IPS-20b (cell line): ENCODE measurements at regions not wholly inside any gene's neighbourhood (a gene's known extent, or its start where the extent isn't known, plus 50 kb on each side); places are given as distances from the start of the nearest gene placed in this dataset.

Experiments used
- H3K27ac ChIP-seq: one replicate; pipeline ENCODE4 v1.5.1; 2013; ENCODE audit warnings: low read length
- H3K27me3 ChIP-seq: 2 replicates; pipeline ENCODE4 v1.6.1; 2013; ENCODE audit warnings: mild to moderate bottlenecking, low read length, inconsistent platforms; ENCODE audit not compliant: insufficient read depth
- H3K36me3 ChIP-seq: 2 replicates; pipeline ENCODE4 v1.6.1; 2013; ENCODE audit warnings: low read depth, mild to moderate bottlenecking, inconsistent platforms, low read length, moderate library complexity; ENCODE audit not compliant: insufficient read depth
- H3K4me1 ChIP-seq: 2 replicates; pipeline ENCODE4 v1.6.1; 2013; ENCODE audit warnings: mild to moderate bottlenecking, control low read depth, inconsistent platforms, low read length, moderate library complexity; ENCODE audit not compliant: insufficient read depth
- H3K4me3 ChIP-seq: 2 replicates; pipeline ENCODE4 v1.5.1; 2013; ENCODE audit warnings: mild to moderate bottlenecking, low read length, inconsistent platforms
- H3K9ac ChIP-seq: 2 replicates; pipeline ENCODE4 v1.6.1; 2013; ENCODE audit warnings: low read depth, mild to moderate bottlenecking, inconsistent platforms, low read length, moderate library complexity
- H3K9me3 ChIP-seq: 2 replicates; pipeline ENCODE4 v1.6.1; 2013; ENCODE audit warnings: mild to moderate bottlenecking, low read depth, low read length, inconsistent platforms; ENCODE audit not compliant: insufficient read depth

DNA sequence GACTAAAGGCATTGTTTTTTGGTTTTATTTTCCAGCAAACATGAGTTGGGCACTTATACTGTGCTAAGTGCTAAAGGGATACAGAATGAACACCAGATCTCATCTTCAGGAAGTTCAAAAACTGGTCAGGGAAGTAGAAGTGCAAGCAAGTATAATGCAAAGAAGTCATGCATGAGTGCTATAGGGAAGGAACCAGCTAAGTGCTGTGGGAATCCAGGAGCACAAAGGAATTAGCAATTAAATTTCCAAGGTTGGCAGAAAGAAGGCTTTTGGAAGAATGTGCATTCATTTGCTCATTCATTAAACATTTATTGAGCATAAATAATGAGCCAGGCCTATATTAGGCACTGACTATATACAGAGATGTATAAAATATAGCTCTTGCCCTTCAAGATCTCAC lies 143.7 kb upstream of the ARHGAP42 start:
- Histone ChIP-seq H3K27me3 (no peaks in the 10 kb centered on the region), H3K36me3 (no peaks in the 10 kb centered on the region), H3K4me3 (no peak overlapping the region), H3K9me3 (no peaks in the 10 kb centered on the region), H3K27ac (no peak overlapping the region), H3K4me1 (no peaks in the 10 kb centered on the region), H3K9ac (no peak overlapping the region)

GRCh38 chr11:100545556-100545955 lies 141.5 kb upstream of the ARHGAP42 start:
- Histone ChIP-seq H3K4me1 (no peaks in the 10 kb centered on the region; the same call in 1 of the 2 replicates), H3K27ac (no peak overlapping the region), H3K27me3 (no peaks in the 10 kb centered on the region), H3K4me3 (no peak overlapping the region), H3K36me3 (no peaks in the 10 kb centered on the region), H3K9ac (no peak overlapping the region), H3K9me3 (no peaks in the 10 kb centered on the region)

GRCh38 chr11:100545970-100546369 lies 141.1 kb upstream of the ARHGAP42 start:
- Histone ChIP-seq H3K4me3 (no peak overlapping the region), H3K27me3 (no peaks in the 10 kb centered on the region), H3K9ac (no peak overlapping the region), H3K4me1 (peaks cover 3% of the 10 kb centered on the region), H3K36me3 (no peaks in the 10 kb centered on the region), H3K9me3 (no peaks in the 10 kb centered on the region), H3K27ac (no peak overlapping the region)

DNA sequence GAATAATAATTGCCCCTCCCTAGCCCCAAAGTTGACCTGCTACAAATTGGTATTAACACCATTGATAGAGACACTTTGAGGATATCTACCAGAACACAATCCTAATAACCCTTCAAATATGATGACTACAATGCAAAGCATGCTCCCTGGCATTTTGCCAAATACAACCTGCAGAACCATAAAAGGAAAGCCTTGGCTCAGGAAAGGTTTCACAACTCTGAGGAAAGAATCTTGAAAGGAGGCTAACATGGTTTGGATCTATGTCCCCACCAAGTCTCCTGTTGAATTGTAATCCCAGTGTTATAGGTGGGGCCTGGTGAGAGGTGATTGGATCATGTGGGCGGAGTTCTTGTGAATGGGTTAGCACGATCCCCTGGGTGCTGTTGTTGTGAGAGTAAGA lies 140.4 kb upstream of the ARHGAP42 start:
- no peaks in the 10 kb centered on the region for H3K9me3 ChIP-seq
- no peaks in the 10 kb centered on the region for H3K36me3 ChIP-seq
- no peak overlapping the region for H3K27ac ChIP-seq
- H3K9ac ChIP-seq: no peak overlapping the region
- peaks cover 11% of the 10 kb centered on the region for H3K4me1 ChIP-seq
- H3K27me3 ChIP-seq: no peaks in the 10 kb centered on the region
- H3K4me3 ChIP-seq: no peak overlapping the region

- Histone ChIP-seq H3K27ac (no peak overlapping the region), H3K36me3 (no peaks in the 10 kb centered on the region), H3K27me3 (no peaks in the 10 kb centered on the region), H3K4me3 (no peak overlapping the region), H3K4me1 (peaks cover 16% of the 10 kb centered on the region), H3K9me3 (no peaks in the 10 kb centered on the region), H3K9ac (no peak overlapping the region)
Measured at GRCh38 chr11:100550298-100550697, 136.8 kb upstream of the ARHGAP42 start.

DNA sequence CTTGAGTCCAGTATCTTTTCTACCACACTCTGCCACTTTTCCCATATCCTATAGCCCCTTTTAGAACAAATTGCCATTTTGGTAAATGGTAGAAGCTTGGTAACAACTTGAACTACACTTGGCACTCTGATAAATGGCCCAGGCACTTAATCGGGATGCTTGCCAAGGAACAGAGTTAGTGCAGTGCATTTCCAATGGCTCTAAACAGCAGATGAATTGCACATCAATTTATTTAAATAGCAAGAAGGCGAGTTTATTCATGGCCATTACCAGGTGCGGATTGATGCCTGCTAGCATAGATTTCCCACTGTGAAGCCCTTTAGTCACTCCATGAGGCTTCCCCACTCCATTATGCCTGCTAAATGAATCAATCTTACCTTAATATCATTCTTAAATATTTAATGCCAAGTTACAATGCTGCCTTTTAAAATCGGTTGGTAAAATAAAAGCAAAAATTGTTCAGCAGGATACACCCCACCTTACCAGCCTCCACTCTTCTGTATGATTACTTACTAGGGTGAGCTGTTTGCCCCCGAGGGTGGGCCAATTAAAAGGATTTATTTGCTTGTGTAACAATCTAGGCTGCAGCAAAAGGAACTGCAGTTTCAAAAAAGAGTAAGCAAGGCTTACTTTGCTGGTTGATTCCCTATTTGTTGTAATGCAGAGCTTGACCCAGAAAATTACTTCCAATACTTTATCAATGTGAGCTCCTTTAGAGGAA lies 136.0 kb upstream of the ARHGAP42 start:
- no peaks in the 10 kb centered on the region for H3K9me3 ChIP-seq
- no peak overlapping the region for H3K9ac ChIP-seq
- no peaks in the 10 kb centered on the region for H3K27me3 ChIP-seq
- H3K36me3 ChIP-seq: no peaks in the 10 kb centered on the region
- no peak overlapping the region for H3K4me3 ChIP-seq
- no peak overlapping the region for H3K27ac ChIP-seq
- peaks cover 24% of the 10 kb centered on the region for H3K4me1 ChIP-seq

DNA sequence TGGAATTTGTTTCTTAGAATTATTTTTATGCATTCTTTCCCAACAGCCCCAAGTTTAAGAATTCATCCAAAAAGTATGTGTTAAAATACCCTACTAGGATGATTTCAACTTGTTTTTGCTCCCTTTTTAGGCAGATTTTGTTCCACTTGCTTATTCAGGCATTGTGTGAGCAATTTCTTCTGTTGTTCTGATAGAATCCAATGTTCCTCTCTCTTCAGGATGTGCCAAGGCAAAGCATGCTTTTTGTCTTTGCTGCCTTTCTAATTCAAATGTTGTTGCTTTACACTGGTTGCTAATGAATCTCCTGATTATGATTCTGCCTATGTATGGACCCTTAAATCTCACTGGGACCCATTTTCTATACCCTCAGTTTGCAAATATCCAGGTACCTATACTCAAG lies 131.2 kb upstream of the ARHGAP42 start:
- no peaks in the 10 kb centered on the region for H3K36me3 ChIP-seq
- H3K27ac ChIP-seq: no peak overlapping the region
- no peaks in the 10 kb centered on the region for H3K27me3 ChIP-seq
- 0 out of 2 replicates have a peak overlapping the region, but pooled peaks have one; percentile 20 for H3K9ac ChIP-seq
- H3K9me3 ChIP-seq: no peaks in the 10 kb centered on the region
- no peak overlapping the region for H3K4me3 ChIP-seq
- H3K4me1 ChIP-seq: peaks cover 29% of the 10 kb centered on the region

DNA sequence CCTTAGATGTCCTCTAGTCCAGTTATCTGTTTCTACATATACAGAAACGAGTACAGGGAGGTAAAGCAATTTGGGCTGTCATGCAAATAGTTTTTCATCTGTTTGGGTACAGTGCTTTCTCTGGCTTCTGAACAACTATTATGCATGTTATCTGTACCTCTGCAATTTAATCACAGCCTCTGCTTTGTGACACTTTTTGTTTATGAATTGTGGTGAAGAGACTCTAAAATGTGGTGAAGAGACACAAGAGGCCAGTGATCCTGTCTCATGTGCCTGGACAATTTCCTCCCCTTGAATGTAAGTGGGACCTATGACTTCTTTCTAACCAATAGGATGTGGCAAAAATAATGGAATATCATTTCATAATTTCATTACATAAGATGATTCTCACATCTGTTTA lies 130.3 kb upstream of the ARHGAP42 start:
- Histone ChIP-seq H3K27me3 (no peaks in the 10 kb centered on the region), H3K27ac (no peak overlapping the region), H3K9me3 (no peaks in the 10 kb centered on the region), H3K9ac (no peak overlapping the region), H3K36me3 (no peaks in the 10 kb centered on the region), H3K4me1 (peaks cover 21% of the 10 kb centered on the region), H3K4me3 (no peak overlapping the region)

GRCh38 chr11:100557830-100558611 lies 129.1 kb upstream of the ARHGAP42 start:
- H3K9ac ChIP-seq: no peak overlapping the region
- H3K36me3 ChIP-seq: no peaks in the 10 kb centered on the region
- no peaks in the 10 kb centered on the region for H3K9me3 ChIP-seq
- H3K4me1 ChIP-seq: peaks cover 18% of the 10 kb centered on the region
- no peaks in the 10 kb centered on the region for H3K27me3 ChIP-seq
- H3K4me3 ChIP-seq: no peak overlapping the region
- H3K27ac ChIP-seq: no peak overlapping the region

DNA sequence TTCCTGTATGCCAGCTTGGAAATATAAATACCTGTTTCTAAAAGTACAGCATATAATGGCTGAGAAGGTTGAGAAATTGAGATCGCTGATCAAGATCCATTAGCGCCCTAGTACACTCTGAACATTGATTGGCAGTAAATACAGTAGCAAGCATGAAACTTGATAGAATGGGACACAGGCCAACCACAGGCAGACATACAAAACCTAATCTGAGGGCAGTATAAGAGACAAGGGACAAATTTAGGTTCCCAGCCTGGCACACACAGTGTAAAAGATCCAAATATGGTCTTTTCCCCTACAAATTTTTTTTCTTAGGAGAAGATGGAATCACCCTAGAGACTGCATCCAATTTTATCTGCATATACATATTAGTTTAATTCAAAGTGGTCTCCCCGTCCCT lies 126.5 kb upstream of the ARHGAP42 start:
- no peaks in the 10 kb centered on the region for H3K27me3 ChIP-seq

DNA sequence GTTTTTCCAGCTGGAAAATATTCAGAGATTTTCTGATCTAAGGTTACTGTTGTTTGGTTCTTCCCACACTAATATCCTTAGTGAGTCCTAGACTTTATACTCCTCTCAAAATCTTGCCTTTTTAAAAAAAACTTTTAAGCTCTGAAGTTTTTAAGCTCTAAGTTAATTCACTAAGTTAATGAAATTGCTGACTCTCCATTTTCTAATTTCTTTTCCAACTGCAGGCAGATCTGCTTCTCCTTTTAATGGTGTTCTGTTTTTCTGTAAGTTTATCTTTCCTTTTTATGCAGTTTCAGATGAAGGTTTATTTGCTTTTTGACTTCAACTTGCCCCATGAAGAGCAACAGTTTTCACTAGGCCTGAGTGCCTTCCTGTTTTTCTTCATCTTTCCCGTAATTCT lies 125.8 kb upstream of the ARHGAP42 start:
- Histone ChIP-seq H3K36me3 (no peaks in the 10 kb centered on the region), H3K4me1 (peaks cover 13% of the 10 kb centered on the region), H3K9ac (no peak overlapping the region), H3K4me3 (no peak overlapping the region), H3K27ac (no peak overlapping the region), H3K9me3 (no peaks in the 10 kb centered on the region), H3K27me3 (no peaks in the 10 kb centered on the region)

More for the DNA sequence above, 126.5 kb upstream of the ARHGAP42 start:
- no peak overlapping the region for H3K27ac ChIP-seq
- H3K9ac ChIP-seq: no peak overlapping the region
- H3K4me3 ChIP-seq: no peak overlapping the region
- no peaks in the 10 kb centered on the region for H3K36me3 ChIP-seq
- H3K4me1 ChIP-seq: peaks cover 20% of the 10 kb centered on the region
- H3K9me3 ChIP-seq: no peaks in the 10 kb centered on the region

- Histone ChIP-seq H3K4me1 (peaks cover 8% of the 10 kb centered on the region), H3K9me3 (no peaks in the 10 kb centered on the region), H3K9ac (no peak overlapping the region), H3K36me3 (no peaks in the 10 kb centered on the region), H3K27me3 (no peaks in the 10 kb centered on the region), H3K4me3 (no peak overlapping the region), H3K27ac (no peak overlapping the region)
Measured at GRCh38 chr11:100562128-100562527, 125.0 kb upstream of the ARHGAP42 start.
